ENCODE measurements at regions not wholly inside any gene's neighbourhood (a gene's known extent, or its start where the extent isn't known, plus 50 kb on each side); places are given as distances from the start of the nearest gene placed in this dataset.

- DNase-seq (ENCODE audit: low spot score), result no peak
- H3K27ac ChIP-seq, result no peak overlapping the region
- no peak overlapping the region for H3K4me3 ChIP-seq
- TF ChIP-seq CTCF (IDR thresholded peaks at IDR 0.05), result no peak
Measured at GRCh38 chr20:51916244-51916643, 113.9 kb upstream of the SALL4 start.

DNA sequence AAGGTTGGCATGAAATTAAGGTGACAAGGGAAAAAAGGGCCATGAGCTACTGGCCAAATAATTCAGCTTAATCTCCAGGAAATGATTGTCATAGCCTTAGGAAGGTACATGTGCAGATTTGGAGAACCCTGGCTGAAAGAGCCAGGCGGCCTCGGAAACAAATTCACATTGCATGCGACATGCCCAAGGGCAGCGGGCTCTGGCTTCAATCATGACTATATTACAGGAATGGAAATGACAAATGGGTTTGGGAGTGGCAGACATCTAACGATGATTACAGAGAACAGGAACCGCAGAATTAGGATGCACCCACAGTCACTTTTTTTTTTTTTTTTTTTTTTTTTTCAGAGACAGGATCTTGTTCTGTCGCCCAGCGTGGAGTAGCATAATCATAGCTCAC, 112.4 kb upstream of the SALL4 start:
- no peak for TF ChIP-seq CTCF (IDR thresholded peaks at IDR 0.05)
- Histone ChIP-seq H3K27ac (no peak overlapping the region), H3K4me3 (no peak overlapping the region)
- no peak for DNase-seq (ENCODE audit: low spot score)

DNA sequence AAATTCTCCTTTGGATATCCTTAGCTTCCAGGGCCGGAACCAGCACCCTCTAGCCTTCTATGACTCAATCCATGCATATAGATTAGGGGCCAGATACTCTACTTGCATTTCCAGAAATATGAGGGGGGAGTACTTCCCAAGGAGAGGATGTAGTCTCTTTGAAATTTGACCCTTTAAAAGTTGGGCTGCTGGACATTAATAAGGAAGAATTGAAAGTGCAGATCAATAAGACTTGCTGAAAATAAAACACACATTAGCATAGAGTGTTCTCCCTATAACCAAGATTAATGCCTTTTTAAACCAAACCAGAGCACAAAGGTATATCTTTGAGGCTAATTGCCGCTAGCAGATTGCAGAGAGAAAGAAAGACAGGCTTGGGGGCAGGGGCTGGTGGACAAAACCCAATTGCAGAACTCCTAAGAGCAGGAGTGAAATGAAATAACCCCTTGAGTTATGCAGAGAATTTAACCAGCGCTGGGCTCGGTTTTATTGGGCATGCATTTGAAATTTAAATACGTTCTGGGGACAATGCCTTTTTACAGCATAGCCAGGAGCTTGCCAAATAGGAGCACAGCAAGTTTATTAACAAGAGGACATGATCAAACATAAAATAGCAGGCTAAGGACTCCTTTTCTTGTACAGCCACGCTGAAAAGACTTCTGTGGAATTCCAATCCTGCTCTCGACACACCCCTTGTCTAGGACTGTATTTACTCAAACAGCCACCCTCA, 108.2 kb upstream of the SALL4 start:
- DNase-seq (ENCODE audit: low spot score), result no peak
- TF ChIP-seq CTCF (IDR thresholded peaks at IDR 0.05), result no peak
- Histone ChIP-seq H3K4me3 (no peak overlapping the region), H3K27ac (no peak overlapping the region)

DNA sequence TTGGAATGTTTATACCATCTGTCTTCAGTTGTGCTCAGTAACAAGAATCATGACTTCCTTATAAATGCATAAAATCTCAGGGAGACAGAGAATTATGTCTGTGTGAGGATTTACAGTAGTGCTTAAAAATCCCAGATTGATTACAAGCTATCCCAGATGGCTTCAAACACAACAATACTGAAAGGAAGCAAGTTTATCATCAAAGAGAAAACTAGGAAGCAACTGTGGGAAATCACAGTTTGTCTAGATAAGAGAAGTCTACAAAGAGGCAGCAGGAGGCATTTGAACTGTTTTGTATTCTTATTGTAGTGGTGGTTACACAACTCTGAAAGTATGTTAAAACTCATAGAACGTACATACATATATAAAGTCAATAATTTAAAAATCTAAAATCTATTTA, 104.4 kb upstream of the SALL4 start:
- no peak for DNase-seq (ENCODE audit: low spot score)
- Histone ChIP-seq H3K27ac (no peak overlapping the region), H3K4me3 (no peak overlapping the region)
- no peak for TF ChIP-seq CTCF (IDR thresholded peaks at IDR 0.05)

DNA sequence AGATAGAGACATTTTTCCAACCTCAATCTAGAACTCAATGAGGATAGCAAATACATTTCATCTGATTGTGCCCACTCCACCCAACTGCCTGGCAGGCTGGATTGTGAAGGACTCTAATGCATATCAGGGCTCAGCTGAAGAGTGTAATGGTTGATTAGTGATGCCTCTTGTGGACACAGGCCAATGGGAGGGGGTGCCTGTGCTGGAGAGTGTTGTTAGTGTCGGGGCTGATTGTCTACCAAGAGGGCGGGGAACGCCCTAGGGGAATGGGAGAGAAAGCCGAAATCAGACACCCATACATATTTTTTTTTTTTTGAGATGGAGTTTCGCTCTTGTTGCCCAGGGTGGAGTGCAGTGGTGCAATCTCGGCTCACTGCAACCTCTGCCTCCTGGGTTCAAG, 103.7 kb upstream of the SALL4 start:
- no peak overlapping the region for H3K4me3 ChIP-seq
- no peak for DNase-seq (ENCODE audit: low spot score)
- TF ChIP-seq CTCF (IDR thresholded peaks at IDR 0.05), result no peak
- no peak overlapping the region for H3K27ac ChIP-seq

DNA sequence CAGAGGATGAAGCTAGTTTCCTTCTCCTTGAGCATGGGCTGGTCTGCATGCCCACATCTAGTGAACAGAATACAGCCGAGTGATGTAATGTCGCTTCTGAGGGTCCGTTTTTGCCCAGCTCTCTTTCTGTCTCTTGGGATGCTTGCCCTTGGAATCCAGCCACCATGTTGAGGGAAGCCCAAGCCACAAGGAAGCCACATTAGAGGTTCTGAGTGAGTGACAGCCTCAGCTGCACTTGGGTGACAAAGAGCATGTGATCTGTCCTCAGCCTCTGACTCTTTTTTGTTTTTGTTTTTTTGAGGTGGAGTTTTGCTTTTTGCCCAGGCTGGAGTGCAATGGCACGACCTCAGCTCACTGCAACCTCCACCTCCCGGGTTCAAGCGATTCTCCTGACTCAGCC, 100.6 kb upstream of the SALL4 start:
- Histone ChIP-seq H3K27ac (no peak overlapping the region), H3K4me3 (no peak overlapping the region)
- no peak for TF ChIP-seq CTCF (IDR thresholded peaks at IDR 0.05)
- no peak for DNase-seq (ENCODE audit: low spot score)

DNA sequence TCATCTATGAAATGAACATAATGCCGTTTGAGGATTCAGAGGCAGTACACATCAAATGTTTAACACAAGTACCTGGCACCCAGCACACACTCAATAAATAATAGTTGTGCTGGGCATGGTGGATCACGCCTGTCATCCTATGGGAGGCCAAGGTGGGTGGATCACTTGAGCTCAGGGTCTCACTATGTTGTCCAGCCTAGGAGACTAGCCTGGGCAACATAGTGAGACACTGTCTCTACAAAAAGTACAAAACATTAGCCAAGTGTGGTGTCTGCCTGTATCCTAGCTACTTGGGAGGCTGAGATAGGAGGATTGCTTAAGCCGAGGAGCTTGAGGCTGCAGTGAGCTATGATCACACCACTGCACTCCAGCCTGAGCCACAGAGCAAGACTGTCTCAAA, 98.1 kb upstream of the SALL4 start:
- Histone ChIP-seq H3K27ac (no peak overlapping the region), H3K4me3 (no peak overlapping the region)
- DNase-seq (ENCODE audit: low spot score), result no peak
- TF ChIP-seq CTCF (IDR thresholded peaks at IDR 0.05), result no peak
